Central memory CD4-positive, alpha-beta T cell (primary cell): ENCODE measurements at regions not wholly inside any gene's neighbourhood (a gene's known extent, or its start where the extent isn't known, plus 50 kb on each side); places are given as distances from the start of the nearest gene placed in this dataset.
"Not testable (repeated sequence)": the region's sequence is repeated elsewhere in the genome, so short reads cannot be mapped to it uniquely, and the experiment has no call there.

Experiments
- DNase-seq: peaks from one replicate; pipeline ENCODE4 v3.0.0; 2022

DNA sequence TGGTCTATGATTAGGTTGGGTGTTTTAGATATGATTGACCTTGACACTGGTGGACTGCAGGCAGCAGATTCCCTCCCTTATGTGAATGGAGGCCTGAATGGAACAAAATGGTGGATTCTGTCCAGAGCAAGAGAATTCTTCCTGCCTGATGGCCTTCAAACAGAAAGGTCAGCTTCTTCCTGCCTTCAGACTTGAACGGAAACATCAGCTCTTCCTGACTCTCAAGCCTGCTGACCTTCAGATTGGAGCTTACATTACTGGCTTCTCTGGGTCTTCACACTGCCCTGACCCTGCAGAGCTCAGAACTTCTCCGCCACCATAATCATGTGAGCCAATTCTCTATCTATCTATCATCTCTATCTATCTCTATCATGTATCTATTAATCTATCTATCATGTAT is 111.6 kb downstream of the RAMP3 start:
- no peak for DNase-seq

DNA sequence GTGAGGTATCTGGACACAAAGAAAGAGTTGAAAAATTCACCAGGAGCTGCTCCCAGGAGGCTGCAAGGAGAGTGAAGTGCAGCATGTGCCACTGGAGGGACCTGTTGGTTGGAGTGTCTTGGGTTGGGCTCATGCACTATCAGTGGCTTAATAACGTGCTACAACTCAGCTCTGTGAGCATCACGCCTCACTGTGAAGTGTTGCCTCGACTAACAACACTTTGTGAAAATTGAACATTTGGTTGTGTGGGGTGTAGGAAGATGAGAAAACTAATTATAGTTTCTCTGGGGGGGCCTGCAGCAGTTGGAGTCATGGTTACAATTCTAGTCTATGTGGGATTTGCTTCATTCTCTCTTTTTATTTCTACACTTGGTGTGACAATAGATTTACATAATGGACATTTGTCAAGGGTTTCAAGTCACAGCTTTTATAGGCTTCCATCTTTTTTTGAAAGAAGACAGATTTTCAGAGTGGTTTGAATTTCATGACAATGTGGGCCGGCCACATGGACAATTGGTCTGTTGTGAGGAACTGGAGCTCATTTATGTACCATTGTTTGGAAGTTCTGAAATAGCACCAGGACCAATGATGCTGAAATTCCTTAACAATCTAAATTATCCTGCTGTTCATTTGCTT is 121.3 kb downstream of the RAMP3 start:
- DNase-seq: no peak

DNA sequence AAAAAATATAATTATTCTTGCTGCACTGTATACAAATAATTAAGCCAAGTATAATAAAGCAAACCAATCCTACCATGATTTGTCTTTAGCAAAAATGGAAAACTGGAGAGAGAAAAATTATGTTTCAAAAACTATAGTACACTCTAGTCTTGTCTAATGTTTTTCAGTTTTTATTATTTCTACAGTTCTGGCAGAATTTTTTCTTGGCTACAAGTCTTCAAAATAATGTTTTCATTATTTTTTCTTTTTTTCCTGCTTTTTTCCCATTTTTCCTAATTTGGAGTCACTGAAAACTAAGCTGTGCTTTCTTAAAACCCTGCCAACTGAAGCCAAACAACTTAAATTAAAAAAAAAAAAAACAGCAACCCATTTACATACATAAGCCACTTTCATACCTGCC is 132.0 kb downstream of the RAMP3 start:
- not testable (repeated sequence) for DNase-seq

DNA sequence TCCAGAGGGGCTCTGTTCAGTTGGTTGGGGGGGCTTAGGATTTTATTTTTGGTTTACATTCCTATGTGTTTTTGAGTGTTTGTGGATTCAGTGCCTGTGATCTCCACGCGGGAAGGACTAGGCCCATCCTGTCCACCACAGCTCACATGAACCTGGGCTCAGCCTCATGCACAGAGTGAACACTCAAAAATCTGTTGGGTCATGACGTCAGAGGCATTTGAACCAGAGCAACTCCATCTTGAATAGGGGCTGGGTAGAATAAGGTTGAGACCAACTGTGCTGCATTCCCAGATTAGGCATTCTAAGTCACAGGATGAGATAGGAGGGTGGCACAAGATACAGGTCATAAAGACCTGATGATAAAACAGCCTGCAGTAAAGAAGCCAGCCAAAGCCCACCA is 133.3 kb downstream of the RAMP3 start:
- DNase-seq: no peak

DNA sequence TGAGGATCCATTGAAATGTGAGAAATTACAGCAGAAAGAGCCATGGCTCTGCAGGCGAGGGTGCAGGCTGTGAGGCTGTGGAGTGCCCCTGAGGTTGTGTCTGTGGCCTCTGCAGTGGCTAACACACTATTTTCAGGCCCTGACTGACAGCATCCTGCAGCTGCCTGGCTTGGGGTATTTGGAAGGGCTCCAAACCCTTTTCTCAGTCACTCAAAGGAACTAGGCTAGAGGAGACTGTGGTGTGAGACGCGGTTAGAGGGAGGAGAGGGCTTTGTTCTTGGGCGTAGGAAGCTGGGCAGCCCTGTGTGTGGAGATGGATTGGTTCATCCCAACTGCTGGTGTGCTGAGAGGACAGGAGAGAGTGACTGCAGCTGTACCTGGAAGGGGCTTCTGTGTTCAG is 134.9 kb downstream of the RAMP3 start:
- no peak for DNase-seq

DNA sequence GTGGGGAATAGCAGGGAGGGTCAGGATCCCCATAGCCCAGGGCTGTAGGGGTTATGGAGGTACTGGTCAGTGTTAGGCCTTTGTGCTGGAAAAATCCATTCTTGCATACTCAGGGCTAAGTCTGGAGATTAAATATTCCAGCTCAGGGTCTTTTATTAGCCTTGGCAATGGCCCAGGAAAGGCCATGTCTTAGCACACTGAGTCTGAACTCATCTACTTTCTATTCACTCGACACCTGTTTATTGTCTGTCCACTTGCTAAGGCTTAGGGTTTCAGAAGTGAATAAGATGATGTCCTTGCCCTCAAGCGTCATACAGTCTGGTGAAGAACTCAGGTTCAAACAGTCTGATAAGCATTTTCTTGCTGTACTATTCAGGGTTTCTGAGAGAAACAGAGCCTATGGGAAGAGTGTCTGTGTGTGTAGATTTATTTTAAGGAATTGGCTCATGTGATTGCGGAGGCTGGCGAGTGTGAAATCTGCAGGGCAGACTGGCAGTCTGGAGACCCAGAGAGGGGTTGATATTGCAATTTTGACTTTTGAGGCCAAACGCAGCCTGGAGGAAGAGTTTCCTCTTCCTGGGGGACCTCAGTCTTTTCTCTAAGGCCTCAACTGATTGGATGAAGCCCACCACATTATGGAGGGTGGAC is 135.8 kb downstream of the RAMP3 start:
- no peak for DNase-seq

DNA sequence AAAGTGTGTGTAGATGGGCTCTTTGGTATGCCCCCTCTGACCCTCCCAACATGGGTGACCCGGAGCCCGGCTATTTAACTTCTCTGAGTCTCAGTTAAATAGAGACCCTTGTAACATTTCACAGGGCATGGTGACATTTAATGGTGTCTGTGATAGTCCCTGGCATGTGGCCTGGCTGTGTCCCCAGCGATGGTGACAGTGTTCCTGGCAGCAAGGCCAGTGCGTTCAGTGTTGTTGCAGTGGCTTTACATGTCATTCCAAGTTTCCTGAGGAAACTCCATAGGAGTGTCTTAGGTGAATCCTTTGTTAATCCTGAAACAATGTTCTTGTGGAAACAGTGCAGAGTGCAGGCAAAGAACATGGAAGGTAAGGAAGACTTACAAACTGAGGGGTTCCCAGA is 137.0 kb downstream of the RAMP3 start:
- DNase-seq: no peak

DNA sequence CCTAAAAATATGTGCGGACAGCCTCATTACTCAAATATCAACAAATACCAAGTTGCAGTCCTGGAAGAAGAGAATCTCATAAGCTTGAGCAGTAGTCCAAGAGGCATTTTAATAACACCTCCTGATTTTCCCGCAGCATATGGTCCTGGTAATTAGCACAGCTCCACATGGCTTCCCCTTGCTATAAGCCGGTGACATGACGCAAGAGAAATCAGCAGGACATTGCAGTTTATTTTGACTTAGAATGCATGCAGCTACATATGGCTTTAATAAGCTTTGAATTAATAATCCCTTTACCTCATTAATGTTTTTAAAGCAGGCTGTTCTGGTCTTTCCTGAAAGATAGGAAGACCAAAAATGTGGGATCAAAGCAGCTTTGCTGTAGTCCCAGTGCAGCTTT is 137.6 kb downstream of the RAMP3 start:
- no peak for DNase-seq

DNA sequence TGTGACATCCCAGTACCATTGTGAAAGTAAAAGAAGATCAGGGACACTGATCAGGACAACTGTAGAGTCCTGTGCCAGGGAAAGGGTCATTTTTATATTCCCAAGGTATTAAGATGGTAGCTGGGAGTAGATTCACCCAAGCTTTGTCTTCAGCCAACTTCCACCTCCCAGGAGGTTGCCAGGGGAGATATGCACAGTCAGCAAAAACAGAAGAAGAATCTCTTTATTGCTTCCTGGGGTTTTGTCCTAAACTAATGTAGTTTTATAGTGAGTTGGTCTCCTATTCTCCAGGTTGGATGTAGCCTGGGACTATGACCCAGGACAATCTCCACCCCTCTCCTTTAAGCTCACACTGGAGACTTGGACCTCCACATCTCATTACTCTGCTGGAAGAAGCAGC is 139.2 kb downstream of the RAMP3 start:
- no peak for DNase-seq

DNA sequence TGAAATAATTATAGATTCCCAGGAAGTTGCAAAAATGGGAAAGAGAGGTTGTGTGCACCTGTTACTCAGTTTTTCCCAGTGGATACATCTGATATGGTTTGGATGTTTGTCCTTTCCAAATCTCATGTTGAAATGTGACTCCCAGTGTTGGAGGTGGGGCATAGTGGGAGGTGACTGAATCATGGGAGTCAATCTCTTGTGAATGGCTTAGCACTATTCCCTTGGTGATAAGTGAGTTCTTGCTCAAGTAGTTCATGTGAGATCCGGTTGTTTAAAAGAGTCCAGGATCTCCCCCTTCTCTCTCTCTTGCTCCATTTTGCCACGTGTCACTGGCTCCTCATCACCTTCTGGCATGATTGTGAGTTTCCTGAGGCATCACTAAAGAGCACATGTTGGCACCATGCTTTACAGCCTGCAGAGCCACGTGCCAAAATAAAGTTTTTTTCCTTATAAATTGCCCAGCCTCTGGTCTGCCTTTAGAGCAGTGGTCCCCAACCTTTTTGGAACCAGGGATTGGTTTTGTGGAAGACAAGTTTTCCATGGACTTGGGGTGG is 149.2 kb downstream of the RAMP3 start:
- DNase-seq: no peak

DNA sequence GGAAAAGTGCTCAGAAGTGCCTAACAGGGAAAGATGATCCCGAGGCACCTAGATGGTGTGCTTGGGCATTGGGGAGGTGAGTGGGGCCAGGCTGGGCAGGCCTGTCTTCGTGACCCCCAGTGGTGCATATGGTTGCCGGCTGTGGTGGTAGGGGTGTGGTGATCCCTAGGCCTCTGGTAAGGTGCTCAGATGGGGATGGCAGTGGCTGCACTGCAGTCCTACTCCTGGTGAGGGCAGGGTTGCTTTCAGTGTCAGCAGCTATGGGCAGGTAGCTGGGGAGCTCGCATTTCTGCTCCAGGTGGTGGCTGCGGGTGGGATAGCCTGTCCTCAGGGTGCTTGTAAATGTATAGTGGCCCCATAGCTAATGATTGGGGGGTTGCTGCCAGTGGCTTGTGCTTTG is 154.0 kb downstream of the RAMP3 start:
- no peak for DNase-seq

DNA sequence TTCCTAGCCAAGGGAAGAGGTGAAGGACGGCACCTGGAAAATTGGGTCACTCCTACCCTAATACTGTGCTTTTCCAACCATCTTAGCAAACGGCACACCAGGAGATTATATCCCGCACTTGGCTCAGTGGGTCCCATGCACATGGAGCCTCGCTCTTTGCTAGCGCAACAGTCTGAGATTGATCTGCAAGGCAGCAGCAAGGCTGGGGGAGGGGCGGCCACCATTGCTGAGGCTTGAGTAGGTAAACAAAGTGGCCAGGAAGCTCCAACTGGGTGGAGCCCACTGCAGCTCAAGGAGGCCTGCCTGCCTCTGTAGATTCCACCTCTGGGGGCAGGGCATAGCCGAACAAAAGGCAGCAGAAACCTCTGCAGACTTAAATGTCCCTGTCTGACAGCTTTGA is 157.9 kb downstream of the RAMP3 start:
- DNase-seq: not testable (repeated sequence)

DNA sequence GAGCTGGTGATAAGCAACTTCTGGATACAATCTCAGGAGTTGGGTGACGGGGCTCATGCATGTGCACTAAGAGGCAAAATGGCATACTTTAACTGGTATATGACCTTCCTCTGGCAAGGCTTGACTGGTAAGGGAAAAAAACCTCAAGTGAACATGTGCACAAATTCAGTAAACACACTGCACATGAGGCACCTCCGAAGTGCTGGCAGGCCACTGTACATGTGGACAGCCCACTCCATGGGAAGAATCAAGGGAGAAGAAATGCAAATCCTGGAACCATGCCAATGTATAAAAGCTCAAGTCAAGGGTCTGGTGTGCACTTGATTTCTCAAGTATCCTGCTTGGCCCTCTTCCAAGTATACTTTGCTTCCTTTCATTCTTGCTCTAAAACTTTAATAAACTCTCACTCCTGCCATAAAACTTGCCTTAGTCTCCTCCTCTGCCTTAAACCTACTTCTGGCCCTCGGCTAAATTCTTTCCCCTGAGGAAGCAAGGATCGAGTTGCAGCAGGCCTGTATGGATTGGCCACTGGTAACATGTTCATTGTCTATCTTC is 167.2 kb downstream of the RAMP3 start:
- no peak for DNase-seq

DNA sequence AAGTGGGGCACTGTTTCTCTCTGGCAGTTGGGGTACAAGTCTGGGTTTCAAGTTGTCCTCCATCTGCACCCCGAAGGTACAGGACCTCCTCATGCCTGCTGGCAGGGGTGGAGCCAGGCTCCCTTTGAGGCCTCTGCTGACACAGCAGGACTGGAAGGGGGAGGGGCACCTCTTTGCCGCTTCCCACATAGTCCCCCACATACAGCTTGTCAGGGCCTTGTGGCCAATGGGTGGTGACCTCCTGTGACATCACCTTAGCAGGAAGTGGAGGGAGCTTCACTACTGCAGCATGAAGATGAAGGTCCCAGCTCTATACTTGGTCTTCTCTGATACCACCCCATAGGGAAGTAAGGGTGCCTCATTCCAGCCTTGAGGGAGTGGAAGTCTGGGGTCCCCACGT is 167.8 kb downstream of the RAMP3 start:
- no peak for DNase-seq

DNA sequence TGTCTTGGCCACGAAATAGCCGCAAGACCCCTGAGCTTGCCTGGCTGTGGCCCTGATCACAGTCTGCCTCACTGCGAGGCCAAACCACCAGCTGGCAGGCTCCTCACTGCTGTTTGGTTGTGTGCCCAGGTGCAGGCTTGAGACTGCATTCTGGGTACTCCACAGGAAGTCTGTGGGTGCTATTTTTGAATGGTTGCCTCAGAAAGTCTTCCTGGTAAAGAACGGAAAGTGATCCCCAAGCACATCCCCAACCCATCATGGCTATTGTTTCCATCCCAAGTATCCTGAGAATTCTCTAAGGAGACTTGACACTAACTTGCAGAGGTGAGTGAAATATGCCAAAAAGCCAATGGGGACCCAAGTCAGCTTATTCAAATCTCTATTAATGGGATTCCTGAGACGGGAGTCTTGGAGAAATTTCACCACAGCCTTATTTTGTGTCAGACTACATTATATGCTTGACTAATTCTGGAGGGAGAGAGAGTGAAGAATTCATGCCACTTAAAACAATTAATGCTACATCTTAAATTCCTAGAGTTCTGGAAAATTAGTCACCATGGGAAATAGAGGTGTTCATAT is 170.9 kb downstream of the RAMP3 start:
- no peak for DNase-seq

DNA sequence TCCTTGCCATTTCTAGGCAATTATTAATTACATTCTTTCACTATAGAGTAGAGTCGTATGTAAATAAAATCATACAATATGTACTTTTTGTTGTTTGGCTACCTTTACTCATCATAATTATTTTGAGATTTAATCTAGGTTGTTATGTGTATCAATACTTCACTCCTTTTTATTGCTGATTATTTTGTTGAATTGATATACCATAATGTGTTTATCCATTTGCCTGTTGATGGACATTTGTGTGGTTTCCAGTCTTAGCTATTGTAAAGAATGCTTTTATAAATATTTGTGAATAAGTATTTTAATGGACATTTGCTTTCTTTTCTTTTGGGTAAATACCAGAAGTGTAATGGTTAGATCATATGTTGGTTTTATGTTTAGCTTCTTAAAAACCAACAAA is 174.0 kb downstream of the RAMP3 start:
- DNase-seq: no peak

DNA sequence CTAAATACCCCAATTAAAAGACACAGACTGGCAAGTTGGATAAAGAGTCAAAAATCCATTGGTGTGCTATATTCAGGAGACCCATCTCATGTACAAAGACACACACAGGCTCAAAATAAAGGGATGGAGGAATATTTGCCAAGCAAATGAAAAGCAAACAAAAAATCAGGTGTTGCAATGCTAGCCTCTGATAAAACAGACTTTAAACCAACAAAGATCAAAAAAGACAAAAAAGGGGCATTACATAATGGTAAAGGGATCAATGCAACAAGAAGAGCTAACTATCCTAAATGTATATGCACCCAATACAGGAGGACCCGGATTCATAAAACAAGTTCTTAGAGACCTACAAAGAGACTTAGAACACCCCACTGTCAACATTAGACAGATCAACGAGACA is 177.4 kb downstream of the RAMP3 start:
- DNase-seq: not testable (repeated sequence)

DNA sequence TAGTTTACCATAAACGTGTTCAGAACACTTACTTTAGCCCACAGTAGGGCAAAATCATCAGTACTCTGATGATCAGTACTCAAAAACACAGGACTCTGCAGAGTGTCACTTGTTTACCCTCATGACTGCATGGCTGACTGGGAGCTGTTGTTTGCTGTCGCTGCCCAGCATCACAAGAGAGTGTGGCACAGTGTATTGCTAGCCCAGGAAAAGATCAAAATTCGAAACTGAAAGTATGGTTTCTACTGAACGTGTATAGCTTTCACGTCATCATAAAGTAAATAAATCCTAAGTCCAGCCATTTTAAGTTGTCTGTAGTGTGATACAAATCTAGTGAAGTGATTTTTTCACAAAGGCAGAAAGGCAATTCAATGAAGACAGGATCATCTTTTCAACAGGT is 184.6 kb downstream of the RAMP3 start:
- no peak for DNase-seq

DNA sequence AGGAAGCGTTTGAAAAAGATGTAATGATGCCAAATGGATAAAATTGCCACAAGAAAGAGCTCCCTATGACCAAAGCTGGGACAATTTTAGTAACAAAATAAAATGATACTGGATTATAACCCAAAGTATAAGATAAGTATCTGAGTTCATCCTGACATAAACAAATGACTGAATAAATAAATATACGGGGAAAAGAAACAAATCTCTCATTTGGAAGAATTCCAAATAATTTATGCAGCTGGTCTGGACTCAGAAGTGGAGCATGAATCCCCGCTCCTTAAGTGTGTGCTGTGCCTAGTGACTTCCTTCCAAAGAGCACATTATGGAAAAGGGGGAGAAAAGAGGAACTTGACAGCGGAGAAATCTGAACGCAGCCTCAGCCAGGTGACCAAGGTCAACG is 186.2 kb downstream of the RAMP3 start:
- no peak for DNase-seq

DNA sequence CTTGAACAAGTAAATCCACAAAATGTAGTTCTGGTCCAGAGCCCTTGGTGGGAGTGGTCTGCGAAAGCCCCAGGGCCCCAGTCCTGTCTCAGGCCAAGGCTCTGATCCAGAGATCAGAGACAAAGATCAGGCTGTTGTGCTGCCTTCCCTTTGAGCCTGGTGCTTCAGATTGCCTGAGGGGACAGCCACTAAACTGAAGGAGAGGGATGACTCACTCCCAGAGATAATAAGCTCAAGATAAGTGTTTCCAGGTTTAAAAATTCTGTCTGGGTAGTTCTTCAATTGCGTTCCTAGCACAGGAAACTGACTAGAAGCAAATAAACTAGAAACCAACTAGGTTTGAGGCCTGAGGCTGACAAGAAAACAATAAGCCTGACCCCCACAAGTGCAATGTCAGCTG is 190.2 kb downstream of the RAMP3 start:
- no peak for DNase-seq

DNA sequence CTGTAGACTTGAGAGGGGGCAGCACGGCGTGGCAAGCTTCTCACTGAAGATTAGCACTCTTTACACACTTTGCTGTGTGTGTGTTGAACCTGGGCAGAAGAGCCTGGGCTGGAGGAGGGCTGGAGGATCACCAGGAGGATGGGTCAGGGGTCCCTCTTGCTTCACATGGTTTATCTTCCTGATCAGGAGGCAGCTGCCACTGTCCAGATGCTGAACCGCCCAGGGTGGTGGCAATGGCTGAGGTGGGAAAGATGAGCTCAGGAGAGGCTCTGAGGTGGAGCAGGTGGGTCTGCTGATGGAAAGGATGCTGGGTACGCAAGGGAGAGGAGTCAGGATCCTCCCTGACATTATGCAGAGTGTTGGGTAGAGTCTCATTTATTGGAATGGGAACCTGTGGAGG is 191.5 kb downstream of the RAMP3 start:
- no peak for DNase-seq

DNA sequence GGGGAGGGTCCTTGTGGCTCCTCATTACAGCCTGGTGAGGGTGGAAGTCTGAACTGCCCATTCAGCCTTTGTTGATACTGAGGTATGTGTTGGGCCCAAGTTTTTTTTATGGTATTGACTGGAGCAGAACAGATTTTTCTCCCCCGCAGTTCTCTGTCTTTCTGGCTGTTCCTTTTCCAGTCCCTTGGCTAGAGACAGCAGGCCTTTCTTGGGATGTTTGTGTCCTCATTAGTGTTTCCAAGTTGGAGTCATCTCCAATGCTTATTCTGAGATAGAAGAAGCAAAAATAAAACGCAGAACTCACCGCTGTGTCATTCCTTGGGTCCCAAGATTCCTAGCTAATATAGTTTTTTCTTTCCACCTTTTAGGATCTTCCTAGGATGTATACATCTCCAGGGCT is 193.3 kb downstream of the RAMP3 start:
- DNase-seq: no peak

DNA sequence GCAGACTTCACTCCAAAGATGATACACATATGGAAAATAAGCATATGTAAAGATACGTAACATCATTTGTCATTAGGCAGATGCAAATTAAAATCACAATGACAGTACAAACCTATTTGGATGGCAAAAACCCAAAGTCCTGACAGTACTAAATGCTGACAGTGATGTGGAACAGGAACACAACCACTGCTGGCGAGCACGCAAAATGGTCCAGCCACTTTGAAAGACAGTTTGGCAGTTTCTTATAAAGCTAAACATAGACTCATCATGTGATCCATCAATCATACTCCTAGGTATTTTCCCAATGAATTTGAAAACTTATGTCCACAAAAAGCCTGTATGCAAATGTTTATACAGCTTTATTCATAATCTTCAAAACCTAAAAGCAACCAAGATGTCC is 200.7 kb downstream of the RAMP3 start:
- DNase-seq: no peak

DNA sequence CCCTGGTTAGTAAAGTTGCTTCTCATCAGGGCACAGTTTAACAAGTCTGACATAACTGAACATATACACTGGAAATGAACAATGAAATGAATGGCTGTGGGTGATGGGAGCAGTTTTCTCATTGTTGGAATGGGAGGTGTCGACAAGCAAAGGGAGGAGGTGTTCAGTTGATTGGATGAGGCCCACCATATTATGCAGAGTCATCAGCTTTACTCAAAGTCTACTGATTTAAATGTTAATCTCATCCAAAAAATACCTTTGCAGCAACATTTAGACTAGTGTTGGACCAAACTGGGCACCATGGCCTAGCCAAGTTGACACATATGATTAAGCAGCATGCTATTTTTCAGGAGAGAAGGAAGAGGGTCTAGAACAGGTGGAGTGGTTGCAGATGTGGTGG is 201.7 kb downstream of the RAMP3 start:
- no peak for DNase-seq
